ENCODE measurements at regions not wholly inside any gene's neighbourhood (a gene's known extent, or its start where the extent isn't known, plus 50 kb on each side); places are given as distances from the start of the nearest gene placed in this dataset.

GRCh38 chr3:153749070-153749610 is 372.1 kb upstream of the ARHGEF26 start:
- DNase-seq (ENCODE audit: extremely low spot score, unreplicated experiment) = no peak
- no peaks in the 10 kb centered on the region for H3K9me3 Mint-ChIP-seq (ENCODE audit: unreplicated experiment)
- peaks cover 14% of the 10 kb centered on the region for H3K27me3 Mint-ChIP-seq (ENCODE audit: unreplicated experiment)
- H3K4me1 Mint-ChIP-seq (ENCODE audit: unreplicated experiment) = no peaks in the 10 kb centered on the region
- no peak for TF ChIP-seq CTCF (IDR thresholded peaks at IDR 0.05)
- no peak overlapping the region for H3K27ac Mint-ChIP-seq (ENCODE audit: unreplicated experiment)
- H3K4me3 Mint-ChIP-seq (ENCODE audit: unreplicated experiment) = no peak overlapping the region
- H3K36me3 Mint-ChIP-seq (ENCODE audit: unreplicated experiment) = no peaks in the 10 kb centered on the region

GRCh38 chr3:153752405-153753027 is 368.7 kb upstream of the ARHGEF26 start:
- Mint-ChIP-seq H3K9me3 (ENCODE audit: unreplicated experiment) (no peaks in the 10 kb centered on the region), H3K27me3 (ENCODE audit: unreplicated experiment) (peaks cover 6% of the 10 kb centered on the region), H3K27ac (ENCODE audit: unreplicated experiment) (no peak overlapping the region), H3K4me3 (ENCODE audit: unreplicated experiment) (no peak overlapping the region), H3K36me3 (ENCODE audit: unreplicated experiment) (no peaks in the 10 kb centered on the region), H3K4me1 (ENCODE audit: unreplicated experiment) (no peaks in the 10 kb centered on the region)
- DNase-seq (ENCODE audit: extremely low spot score, unreplicated experiment) = no peak
- TF ChIP-seq CTCF (IDR thresholded peaks at IDR 0.05) = no peak

GRCh38 chr3:153753035-153753434 is 368.2 kb upstream of the ARHGEF26 start:
- Mint-ChIP-seq H3K36me3 (ENCODE audit: unreplicated experiment) (no peaks in the 10 kb centered on the region), H3K4me1 (ENCODE audit: unreplicated experiment) (no peaks in the 10 kb centered on the region), H3K4me3 (ENCODE audit: unreplicated experiment) (no peak overlapping the region)

GRCh38 chr3:153756816-153757215 is 364.4 kb upstream of the ARHGEF26 start:
- Mint-ChIP-seq H3K4me1 (ENCODE audit: unreplicated experiment) (no peaks in the 10 kb centered on the region), H3K27ac (ENCODE audit: unreplicated experiment) (no peak overlapping the region), H3K27me3 (ENCODE audit: unreplicated experiment) (peaks cover 5% of the 10 kb centered on the region), H3K4me3 (ENCODE audit: unreplicated experiment) (no peak overlapping the region), H3K36me3 (ENCODE audit: unreplicated experiment) (no peaks in the 10 kb centered on the region), H3K9me3 (ENCODE audit: unreplicated experiment) (no peaks in the 10 kb centered on the region)
- no peak for TF ChIP-seq CTCF (IDR thresholded peaks at IDR 0.05)
- DNase-seq (ENCODE audit: extremely low spot score, unreplicated experiment) = no peak

More at GRCh38 chr3:153753035-153753434, 368.2 kb upstream of the ARHGEF26 start:
- no peak for DNase-seq (ENCODE audit: extremely low spot score, unreplicated experiment)
- Mint-ChIP-seq H3K9me3 (ENCODE audit: unreplicated experiment) (no peaks in the 10 kb centered on the region), H3K27me3 (ENCODE audit: unreplicated experiment) (peaks cover 3% of the 10 kb centered on the region), H3K27ac (ENCODE audit: unreplicated experiment) (no peak overlapping the region)
- no peak for TF ChIP-seq CTCF (IDR thresholded peaks at IDR 0.05)

GRCh38 chr3:153757839-153758238 is 363.4 kb upstream of the ARHGEF26 start:
- no peak overlapping the region for H3K27ac Mint-ChIP-seq (ENCODE audit: unreplicated experiment)
- no peaks in the 10 kb centered on the region for H3K9me3 Mint-ChIP-seq (ENCODE audit: unreplicated experiment)
- no peak overlapping the region for H3K4me3 Mint-ChIP-seq (ENCODE audit: unreplicated experiment)
- DNase-seq (ENCODE audit: extremely low spot score, unreplicated experiment) = no peak
- H3K36me3 Mint-ChIP-seq (ENCODE audit: unreplicated experiment) = no peaks in the 10 kb centered on the region
- no peaks in the 10 kb centered on the region for H3K4me1 Mint-ChIP-seq (ENCODE audit: unreplicated experiment)
- H3K27me3 Mint-ChIP-seq (ENCODE audit: unreplicated experiment) = peaks cover 5% of the 10 kb centered on the region
- TF ChIP-seq CTCF (IDR thresholded peaks at IDR 0.05) = no peak
